SW480 (cell line): ENCODE measurements at regions not wholly inside any gene's neighbourhood (a gene's known extent, or its start where the extent isn't known, plus 50 kb on each side); places are given as distances from the start of the nearest gene placed in this dataset.

Source experiments
- DNase-seq: peaks from one replicate; pipeline ENCODE4 v3.0.0-alpha.2; 2016; ENCODE audit warnings: low spot score

DNA sequence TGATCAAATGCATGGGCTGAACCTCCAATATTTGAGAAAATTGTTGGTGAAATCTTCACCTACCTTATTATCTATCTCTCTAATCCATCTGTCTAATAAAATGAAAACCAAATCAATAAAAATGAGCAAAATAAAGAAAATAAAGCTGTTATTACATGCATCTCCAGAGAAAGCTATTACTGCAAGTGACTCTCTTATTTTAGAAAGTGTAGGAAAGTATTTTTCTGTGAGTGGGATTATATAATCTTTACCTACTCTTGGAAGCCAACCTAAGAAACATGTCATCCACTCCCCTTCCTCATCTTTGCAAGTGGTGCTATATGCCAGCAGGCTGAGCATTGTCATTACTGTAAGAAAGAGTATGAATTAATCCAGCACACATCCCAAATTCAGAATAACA, 191.5 kb upstream of the RFC3 start:
- DNase-seq = no peak

DNA sequence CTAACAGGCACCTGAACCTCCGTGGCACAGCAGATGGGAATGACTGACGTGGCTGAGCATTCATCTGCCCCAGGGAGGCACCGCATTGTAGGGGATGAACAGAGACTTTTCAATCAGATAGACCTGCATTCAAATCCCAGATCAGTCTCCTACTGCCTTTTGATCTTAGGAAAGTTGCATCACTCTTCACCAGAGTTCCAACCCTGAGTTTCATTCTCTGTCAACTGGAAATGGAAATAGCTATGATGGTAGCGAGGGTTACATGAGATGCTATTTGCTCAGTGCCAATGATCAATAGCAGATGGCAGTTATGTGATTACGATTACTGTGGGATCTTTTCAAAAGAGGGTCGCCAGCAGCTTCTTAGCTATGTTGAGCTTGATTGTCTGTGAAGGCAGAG, 189.3 kb upstream of the RFC3 start:
- DNase-seq = no peak

DNA sequence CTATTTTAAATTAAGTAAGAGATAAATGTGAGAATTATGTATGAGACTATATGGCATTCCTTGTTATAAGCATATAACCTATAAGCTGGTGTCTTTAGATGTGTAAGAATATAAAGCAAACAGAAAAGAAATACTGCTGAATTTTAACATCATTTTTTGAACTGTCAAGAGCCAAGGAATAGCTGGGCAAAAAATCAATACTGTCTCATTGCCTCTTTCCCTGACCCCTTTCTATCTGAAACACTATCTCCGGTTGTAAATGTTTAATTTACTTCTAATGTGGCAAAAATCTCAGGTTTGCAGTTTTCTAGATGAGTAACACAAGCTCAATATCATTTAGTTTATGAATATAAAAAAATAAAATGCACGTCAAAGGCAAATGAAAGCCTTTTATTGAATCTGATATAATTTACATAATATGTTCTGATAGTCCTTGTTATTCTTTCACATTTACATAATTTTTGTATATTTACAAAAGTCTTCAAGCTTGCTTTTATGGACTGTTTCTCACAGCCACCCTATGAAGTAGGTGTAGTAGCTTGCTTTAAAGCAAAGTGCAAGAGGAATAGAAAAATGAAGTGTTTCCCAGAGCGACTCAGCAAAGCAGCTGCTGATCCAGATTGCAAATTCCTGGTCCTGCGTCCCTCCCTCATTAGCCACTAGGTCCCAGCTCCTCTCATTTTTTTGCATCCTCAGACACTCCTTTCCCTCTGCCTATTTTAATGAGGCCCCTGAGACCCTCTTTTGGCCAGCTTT, 188.2 kb upstream of the RFC3 start:
- DNase-seq = no peak

- no peak for DNase-seq
Measured at GRCh38 chr13:33633701-33634545, 184.0 kb upstream of the RFC3 start.

- DNase-seq = no peak
Measured at GRCh38 chr13:33634546-33634982, 183.4 kb upstream of the RFC3 start.

GRCh38 chr13:33636243-33636642, 181.7 kb upstream of the RFC3 start:
- DNase-seq = no peak

DNA sequence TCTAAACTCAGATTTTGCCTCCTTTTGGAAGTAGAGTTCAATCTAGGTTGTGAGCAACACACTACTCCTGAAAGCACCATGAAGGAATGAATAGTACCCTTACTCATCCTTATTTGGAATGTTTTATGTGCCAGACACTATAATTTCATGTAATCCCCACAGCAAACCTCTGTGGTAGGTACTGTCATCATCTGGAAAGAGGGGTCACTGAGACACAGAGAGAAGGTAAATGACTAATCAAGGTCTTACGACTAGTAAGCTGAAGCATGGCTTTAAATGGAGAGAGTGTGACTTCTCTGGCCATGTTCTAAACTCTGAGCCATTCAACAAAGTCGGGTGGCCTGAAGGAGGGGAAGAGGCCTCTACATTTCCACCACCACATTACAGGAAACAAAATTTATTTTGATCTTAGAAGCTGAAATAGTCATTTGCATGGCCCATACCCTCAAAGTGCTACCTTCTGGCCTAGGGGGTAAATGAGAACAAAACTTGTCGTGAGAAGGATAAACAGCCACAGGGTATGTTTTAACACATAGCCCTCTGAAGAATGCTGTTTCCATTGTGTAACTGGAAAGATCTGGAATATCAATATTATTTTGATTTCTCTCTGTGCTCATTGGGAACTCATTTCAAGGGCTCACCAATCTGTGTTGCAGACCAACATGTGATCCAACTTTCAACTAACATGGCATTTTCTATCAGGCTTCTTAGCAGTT, 180.8 kb upstream of the RFC3 start:
- no peak for DNase-seq

DNA sequence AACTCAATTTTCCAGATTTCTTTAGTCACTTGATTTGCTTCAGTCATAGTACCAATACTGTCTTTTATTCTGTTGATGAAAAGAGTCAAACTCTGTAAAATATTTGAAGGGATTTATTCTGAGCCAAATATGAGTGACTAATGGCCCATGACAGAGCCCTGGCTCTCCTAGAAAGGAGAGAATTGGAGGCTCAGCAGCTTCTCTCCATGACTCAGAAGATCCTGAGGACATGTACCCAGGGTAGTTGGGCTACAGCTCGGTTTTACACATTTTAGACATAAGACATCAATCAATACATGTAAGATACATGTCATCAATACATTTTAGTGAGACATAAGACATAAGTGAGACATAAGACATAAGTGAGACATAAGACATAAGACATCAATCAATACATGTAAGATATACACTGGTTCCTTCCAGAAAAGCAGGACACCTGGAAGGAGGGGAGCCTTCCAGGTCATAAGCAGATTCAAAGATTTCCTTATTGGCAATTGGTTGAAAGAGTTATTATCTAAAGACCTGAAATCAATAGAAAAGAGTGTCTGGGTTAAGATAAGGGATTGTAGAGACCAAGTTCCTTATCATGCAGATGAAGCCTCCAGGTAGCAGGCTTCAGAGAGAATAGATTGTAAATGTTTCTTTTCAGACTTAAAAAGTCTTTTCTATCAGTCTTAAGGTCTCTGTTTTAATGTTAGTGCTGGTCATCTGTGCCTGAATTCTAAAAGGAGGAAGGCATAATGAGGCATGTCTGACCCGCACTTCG, 179.8 kb upstream of the RFC3 start:
- no peak for DNase-seq

DNA sequence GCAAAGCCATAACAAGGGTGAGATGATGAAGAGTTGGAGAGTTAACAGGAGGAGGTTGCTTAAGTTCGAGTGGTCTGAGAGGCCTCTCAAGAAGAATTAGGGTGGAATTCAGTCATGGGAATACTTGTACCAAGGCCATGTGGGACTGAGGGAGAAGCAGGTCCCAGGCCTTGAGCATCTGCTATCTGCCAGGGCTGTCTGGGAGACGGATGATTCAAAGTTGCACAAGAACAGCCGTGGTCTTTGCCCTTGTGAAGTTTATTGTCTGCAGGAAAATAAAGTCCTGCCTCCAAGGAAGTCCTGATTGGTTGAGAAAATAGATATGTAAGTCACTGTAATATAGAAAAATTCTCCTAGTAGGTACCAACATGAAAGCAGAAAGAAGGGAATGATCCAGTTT, 178.8 kb upstream of the RFC3 start:
- no peak for DNase-seq

GRCh38 chr13:33639626-33640080, 178.3 kb upstream of the RFC3 start:
- DNase-seq = no peak

DNA sequence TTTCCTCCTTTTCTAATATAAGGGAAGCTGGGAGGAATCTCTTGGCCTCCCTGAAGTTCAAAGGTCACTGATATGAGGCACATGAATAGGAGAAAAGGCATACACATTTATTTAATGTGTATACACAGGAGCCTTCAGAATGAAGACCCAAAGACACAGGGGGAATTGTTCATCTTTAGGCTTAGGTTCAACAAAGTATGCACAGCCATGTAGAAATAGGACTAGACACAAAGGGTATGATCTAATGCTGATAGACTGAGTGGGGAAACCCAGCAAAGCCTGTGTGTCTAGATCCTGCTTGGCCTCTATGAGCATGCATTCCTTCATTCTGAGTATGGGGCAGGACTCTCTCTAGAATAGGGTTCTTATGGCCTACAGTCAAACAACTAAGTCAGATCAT, 177.1 kb upstream of the RFC3 start:
- DNase-seq = no peak

GRCh38 chr13:33642374-33643065, 175.4 kb upstream of the RFC3 start:
- no peak for DNase-seq

DNA sequence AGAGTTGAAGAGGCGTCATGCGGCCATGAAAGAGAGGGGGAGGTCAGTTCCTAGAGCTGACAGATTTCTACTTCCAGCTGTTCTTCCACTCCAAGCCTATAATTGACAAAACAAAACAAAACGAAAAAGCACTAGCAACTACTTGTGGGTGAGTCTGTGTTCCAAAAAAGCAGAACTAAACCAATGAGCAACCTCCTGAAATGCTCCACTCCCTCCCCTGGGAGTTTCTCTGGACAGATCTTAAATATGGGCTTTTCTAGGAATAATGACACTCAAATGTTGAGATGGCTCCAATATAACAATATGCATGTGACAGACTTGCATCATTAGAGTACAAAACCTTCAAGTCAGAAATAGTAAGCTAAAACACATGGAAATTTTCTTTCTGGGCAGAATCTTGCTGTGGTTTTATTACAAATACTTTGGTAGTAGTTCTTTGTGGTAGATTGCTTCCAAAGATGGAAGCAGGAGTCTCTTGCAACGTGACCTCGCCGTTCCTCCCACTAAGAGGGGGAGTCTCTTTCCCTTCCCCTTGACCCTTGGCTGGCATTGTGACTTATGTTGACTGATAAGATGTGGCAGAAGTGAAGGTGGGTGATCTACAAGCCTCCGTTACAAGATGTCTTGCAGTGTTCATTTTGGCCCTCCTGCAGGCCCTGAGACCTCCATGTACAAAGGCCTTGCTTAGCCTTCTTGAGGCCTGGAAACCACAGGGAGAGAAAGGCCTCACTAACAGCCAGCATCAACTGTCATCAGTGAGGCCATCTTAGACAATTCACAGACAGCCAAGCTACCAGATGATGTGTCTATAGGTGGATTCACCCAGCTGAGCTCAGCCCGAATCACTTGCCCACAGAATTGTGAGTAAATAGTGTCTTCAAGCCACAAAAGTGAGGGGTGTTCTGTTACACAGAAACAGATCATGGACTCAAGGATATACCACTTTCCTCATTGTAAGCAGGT, 173.1 kb upstream of the RFC3 start:
- DNase-seq = no peak

- no peak for DNase-seq
Measured at GRCh38 chr13:33645591-33646554, 172.1 kb upstream of the RFC3 start.

- no peak for DNase-seq
Measured at GRCh38 chr13:33649212-33649878, 168.6 kb upstream of the RFC3 start.

DNA sequence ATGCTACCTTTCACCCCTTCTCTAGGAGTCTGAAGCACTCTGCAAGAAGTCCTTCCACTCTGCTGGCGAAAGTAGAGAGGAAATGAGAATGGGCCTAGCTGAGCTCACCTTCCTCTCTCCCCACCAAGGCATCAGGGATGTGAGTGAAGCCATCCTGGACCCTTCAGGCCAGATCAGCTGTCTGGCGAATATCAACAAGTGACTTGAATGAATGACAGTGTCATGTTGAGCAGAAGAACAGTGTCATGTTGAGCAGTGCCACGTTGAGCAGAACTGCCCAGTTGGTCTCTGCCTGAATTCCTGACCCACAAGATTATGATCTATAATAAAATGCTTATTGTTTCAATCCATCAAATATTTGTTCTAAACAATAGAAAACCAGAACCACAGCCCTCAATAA, 166.2 kb upstream of the RFC3 start:
- DNase-seq = no peak

GRCh38 chr13:33657274-33657673, 160.7 kb upstream of the RFC3 start:
- no peak for DNase-seq

GRCh38 chr13:33659466-33659865, 158.5 kb upstream of the RFC3 start:
- DNase-seq = no peak
